ENCODE measurements at regions not wholly inside any gene's neighbourhood (a gene's known extent, or its start where the extent isn't known, plus 50 kb on each side); places are given as distances from the start of the nearest gene placed in this dataset.

- no peak for TF ChIP-seq CTCF (IDR thresholded peaks at IDR 0.05; ENCODE audit: low read depth, low read length)
- Histone ChIP-seq H3K27ac (no peak overlapping the region), H3K4me3 (ENCODE audit: low read depth, low read length) (no peak overlapping the region), H3K36me3 (no peaks in the 10 kb centered on the region), H3K27me3 (ENCODE audit: insufficient read depth, low read depth, severe bottlenecking) (peaks cover 73% of the 10 kb centered on the region), H3K9me3 (ENCODE audit: severe bottlenecking) (no peaks in the 10 kb centered on the region)
- DNase-seq: no peak
Observed at GRCh38 chr2:67839668-67840067, 223.1 kb downstream of the C1D start.

- DNase-seq: peak; percentile 68
- Histone ChIP-seq H3K4me3 (ENCODE audit: low read depth, low read length) (no peak overlapping the region), H3K27me3 (ENCODE audit: insufficient read depth, low read depth, severe bottlenecking) (peaks cover 70% of the 10 kb centered on the region), H3K9me3 (ENCODE audit: severe bottlenecking) (no peaks in the 10 kb centered on the region), H3K27ac (no peak overlapping the region), H3K36me3 (no peaks in the 10 kb centered on the region)
- peak; percentile 83 for TF ChIP-seq CTCF (IDR thresholded peaks at IDR 0.05; ENCODE audit: low read depth, low read length)
Observed at GRCh38 chr2:67840460-67841068, 222.2 kb downstream of the C1D start.

GRCh38 chr2:67841711-67842110, 221.1 kb downstream of the C1D start:
- TF ChIP-seq CTCF (IDR thresholded peaks at IDR 0.05; ENCODE audit: low read depth, low read length): no peak
- H3K27me3 ChIP-seq (ENCODE audit: insufficient read depth, low read depth, severe bottlenecking): peaks cover 66% of the 10 kb centered on the region

GRCh38 chr2:67842375-67842959, 220.3 kb downstream of the C1D start:
- H3K4me3 ChIP-seq (ENCODE audit: low read depth, low read length): no peak overlapping the region
- H3K27ac ChIP-seq: no peak overlapping the region

More at GRCh38 chr2:67841711-67842110, 221.1 kb downstream of the C1D start:
- Histone ChIP-seq H3K27ac (no peak overlapping the region), H3K9me3 (ENCODE audit: severe bottlenecking) (no peaks in the 10 kb centered on the region), H3K4me3 (ENCODE audit: low read depth, low read length) (no peak overlapping the region), H3K36me3 (no peaks in the 10 kb centered on the region)
- no peak for DNase-seq

GRCh38 chr2:67844024-67844540, 218.7 kb downstream of the C1D start:
- no peak overlapping the region for H3K4me3 ChIP-seq (ENCODE audit: low read depth, low read length)
- H3K9me3 ChIP-seq (ENCODE audit: severe bottlenecking): no peaks in the 10 kb centered on the region
- no peak for TF ChIP-seq CTCF (IDR thresholded peaks at IDR 0.05; ENCODE audit: low read depth, low read length)
- no peaks in the 10 kb centered on the region for H3K36me3 ChIP-seq
- peaks cover 48% of the 10 kb centered on the region for H3K27me3 ChIP-seq (ENCODE audit: insufficient read depth, low read depth, severe bottlenecking)
- no peak overlapping the region for H3K27ac ChIP-seq
- no peak for DNase-seq

More at GRCh38 chr2:67842375-67842959, 220.3 kb downstream of the C1D start:
- no peaks in the 10 kb centered on the region for H3K9me3 ChIP-seq (ENCODE audit: severe bottlenecking)
- H3K27me3 ChIP-seq (ENCODE audit: insufficient read depth, low read depth, severe bottlenecking): peaks cover 61% of the 10 kb centered on the region
- no peak for TF ChIP-seq CTCF (IDR thresholded peaks at IDR 0.05; ENCODE audit: low read depth, low read length)
- DNase-seq: no peak
- H3K36me3 ChIP-seq: no peaks in the 10 kb centered on the region
